Nephron (organoid): ENCODE measurements at regions not wholly inside any gene's neighbourhood (a gene's known extent, or its start where the extent isn't known, plus 50 kb on each side); places are given as distances from the start of the nearest gene placed in this dataset.

Experiments
- H3K27ac Mint-ChIP-seq, 3 experiments: 2 replicates each; pipeline ENCODE4 v1.8.0; 2020; ENCODE audit warnings: mixed read lengths in 3 of 3, mild to moderate bottlenecking in 2 of 3, moderate library complexity in 1 of 3
- H3K27me3 Mint-ChIP-seq: 2 replicates; pipeline ENCODE4 v1.8.0; 2021; ENCODE audit warnings: low read depth, mild to moderate bottlenecking, moderate library complexity, mixed read lengths
- H3K36me3 Mint-ChIP-seq: 2 replicates; pipeline ENCODE4 v1.8.0; 2020; ENCODE audit warnings: low read depth, mixed read lengths
- H3K4me1 Mint-ChIP-seq: 2 replicates; pipeline ENCODE4 v1.8.0; 2020; ENCODE audit warnings: mixed read lengths
- H3K4me3 Mint-ChIP-seq, 3 experiments: 2 replicates each; pipeline ENCODE4 v1.8.0; 2020; ENCODE audit warnings: mild to moderate bottlenecking in 3 of 3, mixed read lengths in 3 of 3, moderate library complexity in 2 of 3
- H3K9me3 Mint-ChIP-seq: 2 replicates; pipeline ENCODE4 v1.8.0; 2020; ENCODE audit warnings: mixed read lengths
- CTCF ChIP-seq, 3 experiments: fragments of 200-600 bp; sonication (generic); IDR thresholded peaks; one replicate each; pipeline ENCODE4 v1.5.0; 2021; ENCODE audit warnings: antibody characterized with exemption in 3 of 3; ENCODE audit not compliant: unreplicated experiment in 3 of 3

- Mint-ChIP-seq H3K4me3 (no peak overlapping the region), H3K36me3 (no peaks in the 10 kb centered on the region), H3K9me3 (peaks cover 23% of the 10 kb centered on the region), H3K4me1 (peaks cover 17% of the 10 kb centered on the region), H3K27me3 (no peaks in the 10 kb centered on the region), H3K27ac (peak overlapping the region in 1 of 3 experiments; percentile 33)
- no peak for TF ChIP-seq CTCF (IDR thresholded peaks at IDR 0.05; ENCODE audit: unreplicated experiment in 3 of 3)
These were observed 65.6 kb downstream of the ATXN3L start for GRCh38 chrX:13254076-13254785.

GRCh38 chrX:13253223-13253622, 66.6 kb downstream of the ATXN3L start:
- TF ChIP-seq CTCF (IDR thresholded peaks at IDR 0.05; ENCODE audit: unreplicated experiment in 3 of 3) = no peak
- H3K27ac Mint-ChIP-seq = peak overlapping the region in 2 of 3 experiments; percentile 28 to 33
- no peaks in the 10 kb centered on the region for H3K27me3 Mint-ChIP-seq
- H3K9me3 Mint-ChIP-seq = peaks cover 23% of the 10 kb centered on the region
- H3K4me3 Mint-ChIP-seq = no peak overlapping the region
- H3K4me1 Mint-ChIP-seq = peaks cover 18% of the 10 kb centered on the region
- no peaks in the 10 kb centered on the region for H3K36me3 Mint-ChIP-seq

- Mint-ChIP-seq H3K36me3 (no peaks in the 10 kb centered on the region), H3K27ac (no peak overlapping the region), H3K4me3 (no peak overlapping the region), H3K9me3 (peaks cover 23% of the 10 kb centered on the region), H3K27me3 (no peaks in the 10 kb centered on the region), H3K4me1 (peaks cover 18% of the 10 kb centered on the region)
- TF ChIP-seq CTCF (IDR thresholded peaks at IDR 0.05; ENCODE audit: unreplicated experiment in 3 of 3) = no peak
These were observed 67.1 kb downstream of the ATXN3L start for GRCh38 chrX:13252726-13253125.

- no peak for TF ChIP-seq CTCF (IDR thresholded peaks at IDR 0.05; ENCODE audit: unreplicated experiment in 3 of 3)
- no peaks in the 10 kb centered on the region for H3K36me3 Mint-ChIP-seq
- H3K27me3 Mint-ChIP-seq = no peaks in the 10 kb centered on the region
- peaks cover 18% of the 10 kb centered on the region for H3K4me1 Mint-ChIP-seq
- H3K9me3 Mint-ChIP-seq = peaks cover 21% of the 10 kb centered on the region
- peak overlapping the region; percentile 18 to 86 (median 62) for H3K27ac Mint-ChIP-seq
- H3K4me3 Mint-ChIP-seq = no peak overlapping the region
These were observed 68.8 kb downstream of the ATXN3L start for GRCh38 chrX:13250826-13251580.

- Mint-ChIP-seq H3K36me3 (no peaks in the 10 kb centered on the region), H3K4me3 (no peak overlapping the region), H3K4me1 (peaks cover 18% of the 10 kb centered on the region), H3K27ac (peak overlapping the region; percentile 85 to 89 (median 85)), H3K27me3 (no peaks in the 10 kb centered on the region), H3K9me3 (peaks cover 23% of the 10 kb centered on the region)
- TF ChIP-seq CTCF (IDR thresholded peaks at IDR 0.05; ENCODE audit: unreplicated experiment in 3 of 3) = no peak
These were observed 70.9 kb downstream of the ATXN3L start for GRCh38 chrX:13248867-13249486.
